Kidney epithelial cell (primary cell): ENCODE measurements at regions not wholly inside any gene's neighbourhood (a gene's known extent, or its start where the extent isn't known, plus 50 kb on each side); places are given as distances from the start of the nearest gene placed in this dataset.

ENCODE experiments used
- DNase-seq: peaks from one replicate; pipeline ENCODE4 v3.0.0-alpha.2; 2010; ENCODE audit warnings: low read depth
- H3K27me3 ChIP-seq: 2 replicates; pipeline ENCODE4 v1.6.0; 2011; ENCODE audit warnings: low read length; ENCODE audit not compliant: control insufficient read depth, insufficient read depth
- H3K36me3 ChIP-seq: 2 replicates; pipeline ENCODE4 v1.5.1; 2011; ENCODE audit warnings: low read length; ENCODE audit not compliant: control insufficient read depth, insufficient read depth
- H3K4me3 ChIP-seq: 2 replicates; pipeline ENCODE4 v1.5.1; 2011; ENCODE audit warnings: low read depth, mild to moderate bottlenecking, control low read depth, low read length
- TF ChIP-seq, protein P1 (sequence below): IDR thresholded peaks from 2 replicates; pipeline ENCODE4 v1.5.1; 2011; ENCODE audit warnings: mild to moderate bottlenecking, moderate library complexity, low read length, control low read depth, inconsistent platforms; ENCODE audit not compliant: insufficient read depth, poor library complexity, severe bottlenecking

DNA sequence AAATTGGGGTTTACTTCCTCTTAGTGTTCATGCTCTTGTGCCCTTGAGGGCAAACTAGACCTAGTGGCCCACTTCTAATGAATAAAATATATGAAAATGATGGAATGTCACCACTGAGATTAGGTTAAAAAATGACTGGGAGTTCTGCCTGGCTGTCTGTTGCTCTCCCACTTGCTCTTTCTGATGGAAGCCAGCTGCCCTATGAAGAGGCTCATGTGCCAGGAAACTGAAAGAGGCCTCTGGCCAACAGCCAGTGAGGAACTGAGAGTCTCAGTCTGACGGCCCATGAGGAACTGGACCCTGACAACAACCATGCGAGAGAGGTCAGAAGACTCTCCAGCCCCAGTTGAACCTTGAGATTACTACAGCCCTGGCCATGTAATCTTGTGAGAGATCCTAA lies 107.1 kb upstream of the FHIT start:
- DNase-seq: no peak
- Histone ChIP-seq H3K4me3 (no peak overlapping the region), H3K36me3 (no peaks in the 10 kb centered on the region), H3K27me3 (no peaks in the 10 kb centered on the region)
- TF ChIP-seq, protein P1, sequence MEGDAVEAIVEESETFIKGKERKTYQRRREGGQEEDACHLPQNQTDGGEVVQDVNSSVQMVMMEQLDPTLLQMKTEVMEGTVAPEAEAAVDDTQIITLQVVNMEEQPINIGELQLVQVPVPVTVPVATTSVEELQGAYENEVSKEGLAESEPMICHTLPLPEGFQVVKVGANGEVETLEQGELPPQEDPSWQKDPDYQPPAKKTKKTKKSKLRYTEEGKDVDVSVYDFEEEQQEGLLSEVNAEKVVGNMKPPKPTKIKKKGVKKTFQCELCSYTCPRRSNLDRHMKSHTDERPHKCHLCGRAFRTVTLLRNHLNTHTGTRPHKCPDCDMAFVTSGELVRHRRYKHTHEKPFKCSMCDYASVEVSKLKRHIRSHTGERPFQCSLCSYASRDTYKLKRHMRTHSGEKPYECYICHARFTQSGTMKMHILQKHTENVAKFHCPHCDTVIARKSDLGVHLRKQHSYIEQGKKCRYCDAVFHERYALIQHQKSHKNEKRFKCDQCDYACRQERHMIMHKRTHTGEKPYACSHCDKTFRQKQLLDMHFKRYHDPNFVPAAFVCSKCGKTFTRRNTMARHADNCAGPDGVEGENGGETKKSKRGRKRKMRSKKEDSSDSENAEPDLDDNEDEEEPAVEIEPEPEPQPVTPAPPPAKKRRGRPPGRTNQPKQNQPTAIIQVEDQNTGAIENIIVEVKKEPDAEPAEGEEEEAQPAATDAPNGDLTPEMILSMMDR: no peak

DNA sequence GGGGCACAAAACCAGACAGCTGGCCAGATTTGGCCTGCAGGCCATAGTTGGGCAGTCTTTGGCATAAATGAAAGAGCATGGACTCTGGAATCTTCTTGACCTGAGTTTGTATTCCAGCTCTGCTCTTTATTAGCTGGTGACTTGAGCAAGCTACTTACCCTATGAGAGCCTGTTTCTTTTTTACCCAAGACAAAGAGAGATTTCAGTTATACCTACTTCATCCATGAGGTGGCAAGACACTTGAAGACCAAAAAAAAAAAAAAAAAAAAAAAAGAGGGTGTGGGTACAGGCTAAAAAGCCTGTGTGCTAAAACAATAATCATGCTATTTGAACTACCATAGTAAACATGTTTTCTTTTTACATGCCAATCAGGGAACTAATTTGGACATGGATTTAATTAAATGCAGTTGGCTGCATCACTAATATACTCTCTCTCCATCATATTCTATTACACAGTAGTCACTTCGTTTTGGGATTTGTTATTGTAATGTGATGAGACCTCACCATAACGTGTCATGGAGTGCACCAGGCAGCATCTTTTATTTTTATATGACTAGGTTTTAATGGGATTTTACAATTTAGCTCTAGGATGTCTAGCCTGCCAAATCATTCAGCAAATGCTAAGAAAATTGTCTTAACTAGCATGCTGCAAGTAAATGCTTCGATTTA lies 109.2 kb upstream of the FHIT start:
- H3K36me3 ChIP-seq: no peaks in the 10 kb centered on the region
- H3K4me3 ChIP-seq: no peak overlapping the region
- H3K27me3 ChIP-seq: no peaks in the 10 kb centered on the region
- TF ChIP-seq, protein P1: no peak
- no peak for DNase-seq

DNA sequence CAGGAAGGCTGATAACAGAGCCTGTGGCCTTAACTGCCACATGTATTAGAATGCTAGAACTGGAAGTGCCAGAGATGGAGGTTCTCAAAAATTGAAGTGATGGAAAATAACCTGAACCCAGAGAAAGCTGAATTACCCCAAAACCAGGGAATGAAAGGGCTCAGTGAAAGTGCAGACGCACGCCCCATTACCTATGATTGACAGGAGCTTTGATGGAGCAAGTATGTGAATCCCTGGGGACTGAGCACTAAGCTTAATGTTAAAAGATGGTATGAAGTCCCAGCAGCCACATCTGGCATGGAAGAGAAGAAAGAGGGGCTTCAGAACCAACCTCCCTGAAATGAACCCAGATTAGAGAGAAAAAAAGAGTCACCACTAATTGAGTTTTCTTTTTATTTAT lies 118.4 kb upstream of the FHIT start:
- no peak for DNase-seq
- TF ChIP-seq, protein P1: no peak
- no peaks in the 10 kb centered on the region for H3K27me3 ChIP-seq
- H3K4me3 ChIP-seq: no peak overlapping the region
- no peaks in the 10 kb centered on the region for H3K36me3 ChIP-seq

DNA sequence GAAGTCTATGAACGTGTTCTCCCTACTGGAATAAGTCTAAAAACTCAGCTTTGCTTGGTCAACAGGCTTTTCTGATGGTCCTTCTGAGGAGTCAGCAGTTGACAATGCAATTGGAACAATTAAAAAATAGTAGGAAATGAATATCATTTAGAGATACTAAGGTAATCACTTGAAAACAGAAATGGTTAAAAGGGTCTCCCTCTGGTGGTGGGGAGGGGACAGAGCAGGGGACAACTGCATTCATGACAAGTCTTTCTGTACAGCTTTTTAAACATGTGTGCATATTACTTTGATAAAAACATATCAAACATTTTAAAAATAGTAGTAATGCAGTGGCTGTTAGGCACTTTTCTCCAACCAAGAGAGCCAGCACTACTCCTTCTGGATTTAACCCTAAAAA lies 119.9 kb upstream of the FHIT start:
- DNase-seq: no peak
- TF ChIP-seq, protein P1: peak; percentile 77
- Histone ChIP-seq H3K36me3 (no peaks in the 10 kb centered on the region), H3K4me3 (no peak overlapping the region), H3K27me3 (no peaks in the 10 kb centered on the region)

DNA sequence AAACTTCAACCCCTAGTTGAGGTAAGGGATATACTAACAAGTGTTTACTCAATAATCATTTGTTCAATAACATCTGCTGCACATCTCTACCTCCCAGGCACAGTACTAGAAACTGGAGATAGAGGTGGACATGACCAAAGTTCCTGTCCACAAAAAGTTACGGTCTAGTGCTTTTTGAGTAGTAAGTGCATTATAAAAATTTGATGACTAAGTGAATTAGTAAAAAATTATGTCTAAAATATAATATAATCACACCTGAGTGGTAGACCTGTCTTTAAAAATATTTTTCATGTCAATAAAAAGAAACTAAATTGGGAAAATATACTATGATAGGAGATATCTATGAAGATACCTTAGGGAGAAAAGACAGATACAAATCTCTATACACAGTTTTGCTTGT lies 121.5 kb upstream of the FHIT start:
- H3K27me3 ChIP-seq: no peaks in the 10 kb centered on the region
- TF ChIP-seq, protein P1: no peak
- H3K36me3 ChIP-seq: no peaks in the 10 kb centered on the region
- no peak for DNase-seq
- no peak overlapping the region for H3K4me3 ChIP-seq

DNA sequence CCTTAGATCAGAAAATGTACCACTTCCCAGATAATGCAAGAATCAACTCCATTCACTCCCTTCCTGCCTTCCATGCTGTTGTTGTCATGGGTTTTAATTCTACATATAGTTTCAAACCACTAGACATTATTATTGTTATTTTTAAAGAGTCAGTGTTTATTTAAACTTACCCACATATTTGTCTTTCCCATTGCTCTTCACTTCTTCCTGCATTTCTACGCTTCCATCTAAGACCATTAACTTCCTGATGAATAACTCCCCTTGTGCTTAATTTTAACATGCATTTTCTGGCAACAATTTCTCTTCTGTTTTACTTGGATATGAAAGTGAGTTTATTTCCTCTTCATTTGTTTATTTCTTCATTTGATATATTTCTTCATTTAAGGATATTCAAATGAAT lies 127.1 kb upstream of the FHIT start:
- H3K27me3 ChIP-seq: no peaks in the 10 kb centered on the region
- no peaks in the 10 kb centered on the region for H3K36me3 ChIP-seq
- TF ChIP-seq, protein P1: no peak
- DNase-seq: no peak
- no peak overlapping the region for H3K4me3 ChIP-seq
